Sigmoid colon (tissue), 6 donors: ENCODE measurements at regions not wholly inside any gene's neighbourhood (a gene's known extent, or its start where the extent isn't known, plus 50 kb on each side); places are given as distances from the start of the nearest gene placed in this dataset.

Experiments
- DNase-seq: peaks from one replicate; pipeline ENCODE4 v3.0.0-alpha.2; 2019
- H3K27ac ChIP-seq, 4 donors: fragments of 200-600 bp; sonication (generic); one replicate each; pipeline ENCODE4 v1.5.1; 2016 to 2019; ENCODE audit warnings: mild to moderate bottlenecking in 1 of 4
- H3K27me3 ChIP-seq, 3 donors: fragments of 200-600 bp; sonication (generic); one replicate each; pipeline ENCODE4 v1.5.1; 2019; ENCODE audit warnings: mild to moderate bottlenecking in 1 of 3
- H3K36me3 ChIP-seq, 4 donors: fragments of 200-600 bp; sonication (generic); one replicate each; pipeline ENCODE4 v1.5.1; 2016 to 2019
- H3K4me1 ChIP-seq, 4 donors: fragments of 200-600 bp; sonication (generic); one replicate each; pipeline ENCODE4 v1.5.1; 2017 to 2019
- H3K4me3 ChIP-seq, 4 donors: fragments of 200-600 bp; sonication (generic); one replicate each; pipeline ENCODE4 v1.5.1; 2017 to 2019; ENCODE audit warnings: mild to moderate bottlenecking in 2 of 4, moderate library complexity in 1 of 4
- H3K9me3 ChIP-seq, 4 donors: fragments of 200-600 bp in 3 of 4; sonication (generic) in 3 of 4; one replicate each; pipeline versions ENCODE4 v1.5.1 to v1.6.1; 2013 to 2019
- CTCF ChIP-seq, 4 experiments: fragments of 450-650 bp in 3 of 4; fragments of 200-600 bp in 1 of 4; IDR thresholded peaks; one replicate each; pipeline ENCODE4 v1.5.1; 2016 to 2019; ENCODE audit warnings: antibody characterized with exemption in 4 of 4, mild to moderate bottlenecking in 3 of 4, moderate library complexity in 2 of 4
- EP300 ChIP-seq, 4 donors: sonication (generic); formaldehyde crosslinking; IDR thresholded peaks; one replicate each; pipeline ENCODE4 v1.6.1; 2017; ENCODE audit warnings: antibody characterized with exemption in 4 of 4
- POLR2A ChIP-seq, 2 donors: fragments of 450-650 bp; IDR thresholded peaks; one replicate each; pipeline ENCODE4 v1.6.1; 2016; ENCODE audit warnings: antibody characterized with exemption in 2 of 2, mild to moderate bottlenecking in 2 of 2, moderate library complexity in 2 of 2
- POLR2AphosphoS5 ChIP-seq, 4 donors: sonication (generic); formaldehyde crosslinking; IDR thresholded peaks; one replicate each; pipeline ENCODE4 v1.6.1; 2017; ENCODE audit warnings: antibody characterized with exemption in 4 of 4
- WGBS, 2 donors: extraction: QIAGEN DNeasy Blood & Tissue Kit; methylation state at CpG; one replicate each; pipeline ENCODE4 v1.1.7; 2013; 5-methylcytosine and 5-hydroxymethylcytosine counted together
- intact Hi-C: fragments of 100-400 bp; cut with DNase I; formaldehyde crosslinking; loops from one replicate; pipeline ENCODE4 v1.15.1; 2023
- donor health status: healthy with polysubstance abuse.
- donor health status: healthy.

- intact Hi-C loops = no loop called here
- no peaks in the 10 kb centered on the region for H3K36me3 ChIP-seq
- no peaks in the 10 kb centered on the region for H3K9me3 ChIP-seq
- H3K27ac ChIP-seq = no peak overlapping the region
- H3K27me3 ChIP-seq = no peaks in the 10 kb centered on the region
- TF ChIP-seq POLR2AphosphoS5 (IDR thresholded peaks at IDR 0.05) = no peak
- no peak for TF ChIP-seq EP300 (IDR thresholded peaks at IDR 0.05)
- no peak for TF ChIP-seq POLR2A (IDR thresholded peaks at IDR 0.05)
- TF ChIP-seq CTCF (IDR thresholded peaks at IDR 0.05) = no peak
- 89 to 91% methylated on average over 3 of the region's 3 CpGs for WGBS, 2 donors
- peaks cover 0 to 14% (median 13%) of the 10 kb centered on the region in 4 donors for H3K4me1 ChIP-seq
- H3K4me3 ChIP-seq = no peak overlapping the region
- no peak for DNase-seq
Measured at GRCh38 chr2:181367411-181367810, 89.8 kb upstream of the ITGA4 start.

GRCh38 chr2:181367906-181368435 lies 89.2 kb upstream of the ITGA4 start:
- TF ChIP-seq CTCF (IDR thresholded peaks at IDR 0.05) (no peak), POLR2AphosphoS5 (IDR thresholded peaks at IDR 0.05) (no peak), EP300 (IDR thresholded peaks at IDR 0.05) (no peak), POLR2A (IDR thresholded peaks at IDR 0.05) (no peak)
- Histone ChIP-seq H3K4me3 (no peak overlapping the region), H3K27ac (no peak overlapping the region), H3K4me1 (peaks cover 0 to 20% (median 16%) of the 10 kb centered on the region in 4 donors), H3K36me3 (no peaks in the 10 kb centered on the region), H3K27me3 (no peaks in the 10 kb centered on the region), H3K9me3 (no peaks in the 10 kb centered on the region)
- WGBS, 2 donors = 84 to 86% methylated on average over 2 of the region's 2 CpGs
- intact Hi-C loops = no loop called here
- DNase-seq = no peak

- TF ChIP-seq EP300 (IDR thresholded peaks at IDR 0.05) = no peak
- no peak for TF ChIP-seq POLR2A (IDR thresholded peaks at IDR 0.05)
- TF ChIP-seq CTCF (IDR thresholded peaks at IDR 0.05) = no peak
- no peak for TF ChIP-seq POLR2AphosphoS5 (IDR thresholded peaks at IDR 0.05)
- Histone ChIP-seq H3K9me3 (no peaks in the 10 kb centered on the region), H3K27me3 (no peaks in the 10 kb centered on the region), H3K36me3 (no peaks in the 10 kb centered on the region), H3K4me3 (no peak overlapping the region), H3K4me1 (peaks cover 0 to 21% (median 16%) of the 10 kb centered on the region in 4 donors), H3K27ac (no peak overlapping the region)
- WGBS, 2 donors = 64 to 97% methylated on average over 3 of the region's 3 CpGs
- no peak for DNase-seq
- intact Hi-C loops = no loop called here
Measured at GRCh38 chr2:181370126-181370525, 87.1 kb upstream of the ITGA4 start.

GRCh38 chr2:181371195-181371594 lies 86.0 kb upstream of the ITGA4 start:
- H3K27me3 ChIP-seq = no peaks in the 10 kb centered on the region
- no peak for DNase-seq
- H3K4me3 ChIP-seq = no peak overlapping the region
- TF ChIP-seq CTCF (IDR thresholded peaks at IDR 0.05) (no peak), EP300 (IDR thresholded peaks at IDR 0.05) (no peak), POLR2AphosphoS5 (IDR thresholded peaks at IDR 0.05) (no peak), POLR2A (IDR thresholded peaks at IDR 0.05) (no peak)
- H3K4me1 ChIP-seq = peaks cover 0 to 21% (median 16%) of the 10 kb centered on the region in 4 donors
- H3K9me3 ChIP-seq = no peaks in the 10 kb centered on the region
- no peak overlapping the region for H3K27ac ChIP-seq
- intact Hi-C loops = no loop called here
- 92 to 94% methylated on average over 2 of the region's 2 CpGs for WGBS, 2 donors
- no peaks in the 10 kb centered on the region for H3K36me3 ChIP-seq
